ENCODE measurements at regions not wholly inside any gene's neighbourhood (a gene's known extent, or its start where the extent isn't known, plus 50 kb on each side); places are given as distances from the start of the nearest gene placed in this dataset.

GRCh38 chr13:87403748-87404432 lies 267.3 kb upstream of the SLITRK5 start:
- TF ChIP-seq KAT7 (CRISPR knock-in tag; IDR thresholded peaks at IDR 0.05; ENCODE audit: borderline replicate concordance), result no peak
- TF ChIP-seq, protein P1, sequence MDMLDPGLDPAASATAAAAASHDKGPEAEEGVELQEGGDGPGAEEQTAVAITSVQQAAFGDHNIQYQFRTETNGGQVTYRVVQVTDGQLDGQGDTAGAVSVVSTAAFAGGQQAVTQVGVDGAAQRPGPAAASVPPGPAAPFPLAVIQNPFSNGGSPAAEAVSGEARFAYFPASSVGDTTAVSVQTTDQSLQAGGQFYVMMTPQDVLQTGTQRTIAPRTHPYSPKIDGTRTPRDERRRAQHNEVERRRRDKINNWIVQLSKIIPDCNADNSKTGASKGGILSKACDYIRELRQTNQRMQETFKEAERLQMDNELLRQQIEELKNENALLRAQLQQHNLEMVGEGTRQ (CRISPR knock-in tag; IDR thresholded peaks at IDR 0.05), result no peak
- TF ChIP-seq NR1H2 (CRISPR knock-in tag; IDR thresholded peaks at IDR 0.05), result no peak
- TF ChIP-seq AFF4 (CRISPR knock-in tag; IDR thresholded peaks at IDR 0.05; ENCODE audit: borderline replicate concordance), result no peak
- TF ChIP-seq E2F4 (CRISPR knock-in tag; IDR thresholded peaks at IDR 0.05; ENCODE audit: borderline replicate concordance, low read depth), result no peak
- TF ChIP-seq ZNF423 (CRISPR knock-in tag; IDR thresholded peaks at IDR 0.05), result no peak
- no peak for TF ChIP-seq SMAD3 (CRISPR knock-in tag; IDR thresholded peaks at IDR 0.05; ENCODE audit: borderline replicate concordance)
- TF ChIP-seq, protein P2, sequence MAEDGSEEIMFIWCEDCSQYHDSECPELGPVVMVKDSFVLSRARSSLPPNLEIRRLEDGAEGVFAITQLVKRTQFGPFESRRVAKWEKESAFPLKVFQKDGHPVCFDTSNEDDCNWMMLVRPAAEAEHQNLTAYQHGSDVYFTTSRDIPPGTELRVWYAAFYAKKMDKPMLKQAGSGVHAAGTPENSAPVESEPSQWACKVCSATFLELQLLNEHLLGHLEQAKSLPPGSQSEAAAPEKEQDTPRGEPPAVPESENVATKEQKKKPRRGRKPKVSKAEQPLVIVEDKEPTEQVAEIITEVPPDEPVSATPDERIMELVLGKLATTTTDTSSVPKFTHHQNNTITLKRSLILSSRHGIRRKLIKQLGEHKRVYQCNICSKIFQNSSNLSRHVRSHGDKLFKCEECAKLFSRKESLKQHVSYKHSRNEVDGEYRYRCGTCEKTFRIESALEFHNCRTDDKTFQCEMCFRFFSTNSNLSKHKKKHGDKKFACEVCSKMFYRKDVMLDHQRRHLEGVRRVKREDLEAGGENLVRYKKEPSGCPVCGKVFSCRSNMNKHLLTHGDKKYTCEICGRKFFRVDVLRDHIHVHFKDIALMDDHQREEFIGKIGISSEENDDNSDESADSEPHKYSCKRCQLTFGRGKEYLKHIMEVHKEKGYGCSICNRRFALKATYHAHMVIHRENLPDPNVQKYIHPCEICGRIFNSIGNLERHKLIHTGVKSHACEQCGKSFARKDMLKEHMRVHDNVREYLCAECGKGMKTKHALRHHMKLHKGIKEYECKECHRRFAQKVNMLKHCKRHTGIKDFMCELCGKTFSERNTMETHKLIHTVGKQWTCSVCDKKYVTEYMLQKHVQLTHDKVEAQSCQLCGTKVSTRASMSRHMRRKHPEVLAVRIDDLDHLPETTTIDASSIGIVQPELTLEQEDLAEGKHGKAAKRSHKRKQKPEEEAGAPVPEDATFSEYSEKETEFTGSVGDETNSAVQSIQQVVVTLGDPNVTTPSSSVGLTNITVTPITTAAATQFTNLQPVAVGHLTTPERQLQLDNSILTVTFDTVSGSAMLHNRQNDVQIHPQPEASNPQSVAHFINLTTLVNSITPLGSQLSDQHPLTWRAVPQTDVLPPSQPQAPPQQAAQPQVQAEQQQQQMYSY (CRISPR knock-in tag; IDR thresholded peaks at IDR 0.05), result no peak
- no peak for TF ChIP-seq ZNF416 (CRISPR knock-in tag; IDR thresholded peaks at IDR 0.05)
- TF ChIP-seq, protein P3, sequence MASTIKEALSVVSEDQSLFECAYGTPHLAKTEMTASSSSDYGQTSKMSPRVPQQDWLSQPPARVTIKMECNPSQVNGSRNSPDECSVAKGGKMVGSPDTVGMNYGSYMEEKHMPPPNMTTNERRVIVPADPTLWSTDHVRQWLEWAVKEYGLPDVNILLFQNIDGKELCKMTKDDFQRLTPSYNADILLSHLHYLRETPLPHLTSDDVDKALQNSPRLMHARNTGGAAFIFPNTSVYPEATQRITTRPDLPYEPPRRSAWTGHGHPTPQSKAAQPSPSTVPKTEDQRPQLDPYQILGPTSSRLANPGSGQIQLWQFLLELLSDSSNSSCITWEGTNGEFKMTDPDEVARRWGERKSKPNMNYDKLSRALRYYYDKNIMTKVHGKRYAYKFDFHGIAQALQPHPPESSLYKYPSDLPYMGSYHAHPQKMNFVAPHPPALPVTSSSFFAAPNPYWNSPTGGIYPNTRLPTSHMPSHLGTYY (CRISPR knock-in tag; IDR thresholded peaks at IDR 0.05), result no peak
- no peak for TF ChIP-seq JUN (CRISPR knock-in tag; IDR thresholded peaks at IDR 0.05)
- Mint-ChIP-seq H3K27ac (no peak overlapping the region), H3K4me3 (no peak overlapping the region), H3K36me3 (no peaks in the 10 kb centered on the region), H3K9me3 (no peaks in the 10 kb centered on the region), H3K27me3 (ENCODE audit: low read depth) (no peaks in the 10 kb centered on the region), H3K4me1 (no peaks in the 10 kb centered on the region)
- CTCF ChIA-PET, result no interaction called here
- POLR2A ChIA-PET, result no interaction called here
- ATAC-seq (no peak), DNase-seq (ENCODE audit: low spot score) (no peak)

GRCh38 chr13:87426742-87427141 lies 244.4 kb upstream of the SLITRK5 start:
- Mint-ChIP-seq H3K27ac (no peak overlapping the region), H3K27me3 (ENCODE audit: low read depth) (no peaks in the 10 kb centered on the region), H3K36me3 (no peaks in the 10 kb centered on the region), H3K9me3 (peaks cover 7% of the 10 kb centered on the region; the same call in 1 of the 2 replicates), H3K4me1 (peaks cover 8% of the 10 kb centered on the region), H3K4me3 (no peak overlapping the region)
- ATAC-seq (no peak), DNase-seq (ENCODE audit: low spot score) (no peak)
- POLR2A ChIA-PET, result no interaction called here
- CTCF ChIA-PET, result no interaction called here
- TF ChIP-seq MXD4 (CRISPR knock-in tag; IDR thresholded peaks at IDR 0.05; ENCODE audit: borderline replicate concordance) (no peak), PREB (CRISPR knock-in tag; IDR thresholded peaks at IDR 0.05; ENCODE audit: borderline replicate concordance) (no peak), SP1 (CRISPR knock-in tag; conservative IDR thresholded peaks at IDR 0.05) (no peak), ZBTB21 (CRISPR knock-in tag; IDR thresholded peaks at IDR 0.05; ENCODE audit: borderline replicate concordance) (no peak), ZNF416 (CRISPR knock-in tag; IDR thresholded peaks at IDR 0.05) (no peak), ETV6 (CRISPR knock-in tag; IDR thresholded peaks at IDR 0.05) (no peak), FOXJ3 (CRISPR knock-in tag; IDR thresholded peaks at IDR 0.05; ENCODE audit: borderline replicate concordance) (no peak), NR1H2 (CRISPR knock-in tag; IDR thresholded peaks at IDR 0.05) (no peak), ZNF232 (CRISPR knock-in tag; IDR thresholded peaks at IDR 0.05) (no peak), ZNF263 (CRISPR knock-in tag; IDR thresholded peaks at IDR 0.05; ENCODE audit: low read depth) (no peak)
- TF ChIP-seq, protein P4, sequence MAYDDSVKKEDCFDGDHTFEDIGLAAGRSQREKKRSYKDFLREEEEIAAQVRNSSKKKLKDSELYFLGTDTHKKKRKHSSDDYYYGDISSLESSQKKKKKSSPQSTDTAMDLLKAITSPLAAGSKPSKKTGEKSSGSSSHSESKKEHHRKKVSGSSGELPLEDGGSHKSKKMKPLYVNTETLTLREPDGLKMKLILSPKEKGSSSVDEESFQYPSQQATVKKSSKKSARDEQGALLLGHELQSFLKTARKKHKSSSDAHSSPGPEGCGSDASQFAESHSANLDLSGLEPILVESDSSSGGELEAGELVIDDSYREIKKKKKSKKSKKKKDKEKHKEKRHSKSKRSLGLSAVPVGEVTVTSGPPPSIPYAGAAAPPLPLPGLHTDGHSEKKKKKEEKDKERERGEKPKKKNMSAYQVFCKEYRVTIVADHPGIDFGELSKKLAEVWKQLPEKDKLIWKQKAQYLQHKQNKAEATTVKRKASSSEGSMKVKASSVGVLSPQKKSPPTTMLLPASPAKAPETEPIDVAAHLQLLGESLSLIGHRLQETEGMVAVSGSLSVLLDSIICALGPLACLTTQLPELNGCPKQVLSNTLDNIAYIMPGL (CRISPR knock-in tag; IDR thresholded peaks at IDR 0.05), result no peak

Data from WTC11 (cell line).